OCI-LY3 (cell line): ENCODE measurements at regions not wholly inside any gene's neighbourhood (a gene's known extent, or its start where the extent isn't known, plus 50 kb on each side); places are given as distances from the start of the nearest gene placed in this dataset.

Experiments
- H2AFZ ChIP-seq: fragments of 200-600, 300-600 bp; shearing (Covaris generic); 2 replicates; pipeline ENCODE4 v1.6.0; 2014; ENCODE audit warnings: antibody characterized with exemption, low read depth, low read length
- H3K27ac ChIP-seq: fragments of 200-600, 300-600 bp; sonication (generic); 2 replicates; pipeline ENCODE4 v1.5.1; 2014; ENCODE audit warnings: mild to moderate bottlenecking, low read length, moderate library complexity, mixed read lengths
- H3K27me3 ChIP-seq: fragments of 200-600, 300-600 bp; sonication (generic); 2 replicates; pipeline ENCODE4 v1.6.1; 2014; ENCODE audit warnings: low read depth, low read length, mixed read lengths
- H3K36me3 ChIP-seq: fragments of 200-600, 300-600 bp; sonication (generic); replicated peaks from 2 replicates; pipeline ENCODE3; 2014; ENCODE audit warnings: low read depth, low read length, mixed read lengths
- H3K4me1 ChIP-seq: fragments of 300-600, 200-600 bp; sonication (generic); 2 replicates; pipeline ENCODE4 v1.6.1; 2014; ENCODE audit warnings: low read length, mixed read lengths
- H3K4me2 ChIP-seq: fragments of 200-600, 300-600 bp; sonication (generic); 2 replicates; pipeline ENCODE4 v1.6.1; 2014; ENCODE audit warnings: low read length, mixed read lengths
- H3K4me3 ChIP-seq: fragments of 300-600, 200-600 bp; sonication (generic); 2 replicates; pipeline ENCODE4 v1.5.1; 2014; ENCODE audit warnings: antibody characterized with exemption, mild to moderate bottlenecking, low read length, moderate library complexity
- H3K79me2 ChIP-seq: fragments of 300-600, 200-600 bp; shearing (Covaris generic); 2 replicates; pipeline ENCODE4 v1.6.1; 2014; ENCODE audit warnings: mild to moderate bottlenecking, low read length, mixed read lengths
- H3K9ac ChIP-seq: fragments of 300-600, 200-600 bp; shearing (Covaris generic); 2 replicates; pipeline ENCODE4 v1.6.0; 2014; ENCODE audit warnings: mild to moderate bottlenecking, low read length, moderate library complexity
- H3K9me3 ChIP-seq: fragments of 200-600, 300-600 bp; shearing (Covaris generic); 2 replicates; pipeline ENCODE4 v1.6.1; 2014; ENCODE audit warnings: low read length, mixed read lengths; ENCODE audit not compliant: insufficient read depth
- H4K20me1 ChIP-seq: fragments of 200-600, 300-600 bp; sonication (generic); 2 replicates; pipeline ENCODE4 v1.6.1; 2016; ENCODE audit warnings: low read length, mixed read lengths; ENCODE audit not compliant: insufficient read depth
- EZH2phosphoT487 ChIP-seq: fragments of 200-600 bp; shearing (Covaris generic); IDR thresholded peaks from 2 replicates; pipeline ENCODE4 v1.6.1; 2018; ENCODE audit warnings: antibody characterized with exemption, mixed run types, low read depth
- TF ChIP-seq, protein P1 (sequence below): fragments of 200-600, 300-600 bp; sonication (generic); IDR thresholded peaks from 2 replicates; pipeline ENCODE4 v1.5.1; 2014; ENCODE audit warnings: antibody characterized with exemption, low read length, low read depth

DNA sequence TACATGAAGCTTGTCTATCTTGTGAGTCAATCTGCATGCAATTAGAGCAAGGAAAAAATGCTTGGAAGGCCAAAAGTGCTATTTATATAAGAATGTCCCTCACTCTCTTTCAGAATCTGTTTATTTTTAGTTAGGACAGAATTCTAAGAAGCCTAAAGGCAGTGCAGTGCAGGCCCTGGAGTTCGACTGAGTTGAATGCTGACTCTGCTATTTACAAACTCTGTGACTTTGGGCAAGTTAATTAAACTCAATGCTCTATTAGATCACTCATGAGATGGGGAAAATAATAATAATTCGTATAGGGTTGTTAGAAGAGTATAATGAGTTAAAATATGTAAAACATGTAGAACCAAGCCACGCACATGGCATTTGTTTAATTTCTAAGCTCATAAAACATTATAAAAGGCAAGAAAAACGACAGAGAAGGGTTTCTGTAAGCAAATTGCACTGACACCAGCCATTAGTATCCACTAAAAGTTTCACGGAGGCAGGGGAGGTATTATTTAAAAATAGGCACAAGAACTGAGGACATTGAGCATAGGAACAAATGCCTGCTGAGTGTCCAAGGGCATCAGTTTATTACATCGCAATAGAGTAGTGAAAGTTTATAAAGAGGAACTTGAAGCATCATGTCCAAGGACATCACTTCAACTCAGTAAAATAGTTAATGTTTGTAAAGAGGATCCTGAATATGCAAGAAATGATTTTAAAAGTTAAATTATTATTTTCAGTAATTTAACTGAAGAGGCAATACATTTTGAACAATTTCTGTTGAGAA, 115.0 kb upstream of the INPP4B start:
- Histone ChIP-seq H3K9ac (peak overlapping the region; percentile 6; the same call in 1 of the 2 replicates), H3K27me3 (no peaks in the 10 kb centered on the region)

DNA sequence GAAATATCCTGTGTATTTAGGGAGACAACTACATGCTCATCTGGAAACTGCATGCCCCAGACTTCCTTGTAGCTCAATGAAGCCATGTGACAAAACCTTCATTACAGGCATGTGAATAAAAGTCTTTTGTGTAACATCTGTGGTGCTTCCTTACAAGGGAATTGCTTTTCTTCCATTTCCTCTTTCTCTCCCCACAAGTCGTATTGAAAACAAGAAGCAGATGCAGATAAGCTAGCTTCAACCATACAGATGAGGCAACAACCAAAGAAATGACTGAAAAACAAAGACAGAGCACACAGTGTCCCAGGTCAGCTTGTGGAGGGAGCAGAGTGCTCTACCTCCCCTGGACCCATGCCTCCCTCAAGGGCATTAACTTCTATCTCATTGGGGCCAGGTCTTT, 115.8 kb upstream of the INPP4B start:
- TF ChIP-seq, protein P1, sequence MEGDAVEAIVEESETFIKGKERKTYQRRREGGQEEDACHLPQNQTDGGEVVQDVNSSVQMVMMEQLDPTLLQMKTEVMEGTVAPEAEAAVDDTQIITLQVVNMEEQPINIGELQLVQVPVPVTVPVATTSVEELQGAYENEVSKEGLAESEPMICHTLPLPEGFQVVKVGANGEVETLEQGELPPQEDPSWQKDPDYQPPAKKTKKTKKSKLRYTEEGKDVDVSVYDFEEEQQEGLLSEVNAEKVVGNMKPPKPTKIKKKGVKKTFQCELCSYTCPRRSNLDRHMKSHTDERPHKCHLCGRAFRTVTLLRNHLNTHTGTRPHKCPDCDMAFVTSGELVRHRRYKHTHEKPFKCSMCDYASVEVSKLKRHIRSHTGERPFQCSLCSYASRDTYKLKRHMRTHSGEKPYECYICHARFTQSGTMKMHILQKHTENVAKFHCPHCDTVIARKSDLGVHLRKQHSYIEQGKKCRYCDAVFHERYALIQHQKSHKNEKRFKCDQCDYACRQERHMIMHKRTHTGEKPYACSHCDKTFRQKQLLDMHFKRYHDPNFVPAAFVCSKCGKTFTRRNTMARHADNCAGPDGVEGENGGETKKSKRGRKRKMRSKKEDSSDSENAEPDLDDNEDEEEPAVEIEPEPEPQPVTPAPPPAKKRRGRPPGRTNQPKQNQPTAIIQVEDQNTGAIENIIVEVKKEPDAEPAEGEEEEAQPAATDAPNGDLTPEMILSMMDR: no peak
- no peak for TF ChIP-seq EZH2phosphoT487
- Histone ChIP-seq H3K36me3 (no peaks in the 10 kb centered on the region), H3K79me2 (no peaks in the 10 kb centered on the region), H2AFZ (peak overlapping the region; percentile 2), H3K9ac (peak overlapping the region; percentile 6; the same call in 1 of the 2 replicates), H3K27ac (peak overlapping the region; percentile 50), H3K4me2 (peak overlapping the region; percentile 37), H3K4me3 (peak overlapping the region; percentile 2; the same call in 1 of the 2 replicates), H3K4me1 (peaks cover 26% of the 10 kb centered on the region), H3K9me3 (no peaks in the 10 kb centered on the region), H4K20me1 (no peaks in the 10 kb centered on the region), H3K27me3 (no peaks in the 10 kb centered on the region)

More for the DNA sequence above, 115.0 kb upstream of the INPP4B start:
- H3K9me3 ChIP-seq: no peaks in the 10 kb centered on the region
- H3K4me2 ChIP-seq: peak overlapping the region; percentile 37
- peak overlapping the region; percentile 50 for H3K27ac ChIP-seq
- no peak overlapping the region for H2AFZ ChIP-seq
- TF ChIP-seq EZH2phosphoT487: no peak
- TF ChIP-seq, protein P1: no peak
- no peaks in the 10 kb centered on the region for H4K20me1 ChIP-seq
- H3K36me3 ChIP-seq: no peaks in the 10 kb centered on the region
- H3K4me3 ChIP-seq: peak overlapping the region; percentile 2; the same call in 1 of the 2 replicates
- H3K4me1 ChIP-seq: peaks cover 26% of the 10 kb centered on the region
- H3K79me2 ChIP-seq: no peaks in the 10 kb centered on the region

DNA sequence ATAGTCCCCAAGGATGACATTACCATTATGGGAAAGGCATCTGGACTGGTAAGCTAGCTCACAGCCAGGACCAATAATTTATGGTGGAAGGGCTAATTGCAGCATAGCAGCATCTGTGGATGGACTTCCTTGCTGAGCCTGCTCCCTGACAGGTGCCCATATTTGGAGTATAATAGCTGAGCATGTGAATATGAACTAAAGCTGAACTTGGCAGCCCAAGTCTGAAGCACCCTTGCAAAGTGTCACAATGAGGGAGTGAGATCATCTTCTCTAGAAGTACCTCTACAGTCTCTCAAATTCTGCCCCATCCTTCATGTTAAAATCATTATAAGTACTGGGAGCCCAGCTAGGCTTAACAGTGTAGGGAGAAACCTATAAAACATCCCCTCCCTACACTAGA, 128.2 kb upstream of the INPP4B start:
- no peaks in the 10 kb centered on the region for H3K27me3 ChIP-seq
- no peak overlapping the region for H2AFZ ChIP-seq
- H3K9me3 ChIP-seq: peaks cover 7% of the 10 kb centered on the region; the same call in 1 of the 2 replicates
- no peak overlapping the region for H3K27ac ChIP-seq
- no peak overlapping the region for H3K9ac ChIP-seq
- no peak overlapping the region for H3K4me2 ChIP-seq
- TF ChIP-seq, protein P1: no peak
- no peak for TF ChIP-seq EZH2phosphoT487
- no peaks in the 10 kb centered on the region for H3K79me2 ChIP-seq
- no peaks in the 10 kb centered on the region for H4K20me1 ChIP-seq
- H3K4me3 ChIP-seq: no peak overlapping the region
- H3K36me3 ChIP-seq: peaks cover 7% of the 10 kb centered on the region
- H3K4me1 ChIP-seq: no peaks in the 10 kb centered on the region

DNA sequence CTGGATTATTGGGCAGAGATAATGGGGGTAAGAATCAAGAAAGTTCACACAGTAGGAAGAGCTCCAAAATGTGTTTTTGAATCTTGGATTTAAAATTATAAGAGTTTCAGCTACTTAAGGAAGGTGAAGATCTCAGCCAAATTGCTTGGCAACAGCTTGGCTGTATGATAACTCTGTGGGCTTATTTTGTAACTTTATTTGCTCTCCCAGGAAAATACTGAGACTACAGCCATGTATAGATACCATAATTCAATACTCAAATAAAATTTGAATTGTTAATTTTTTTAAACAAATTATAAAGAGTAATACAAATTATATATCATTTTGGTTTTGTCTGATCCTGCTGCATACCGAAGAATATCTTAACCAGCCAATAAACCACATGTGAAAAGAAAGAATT, 129.5 kb upstream of the INPP4B start:
- no peak overlapping the region for H3K4me3 ChIP-seq
- H3K9me3 ChIP-seq: no peaks in the 10 kb centered on the region
- no peak overlapping the region for H3K27ac ChIP-seq
- H2AFZ ChIP-seq: no peak overlapping the region
- H3K4me1 ChIP-seq: no peaks in the 10 kb centered on the region
- no peak overlapping the region for H3K4me2 ChIP-seq
- no peaks in the 10 kb centered on the region for H3K36me3 ChIP-seq
- no peaks in the 10 kb centered on the region for H3K27me3 ChIP-seq
- no peaks in the 10 kb centered on the region for H3K79me2 ChIP-seq
- no peak overlapping the region for H3K9ac ChIP-seq
- TF ChIP-seq EZH2phosphoT487: no peak
- TF ChIP-seq, protein P1: no peak
- H4K20me1 ChIP-seq: no peaks in the 10 kb centered on the region
